Testis (tissue), 2 donors: ENCODE measurements at regions not wholly inside any gene's neighbourhood (a gene's known extent, or its start where the extent isn't known, plus 50 kb on each side); places are given as distances from the start of the nearest gene placed in this dataset.

ENCODE experiments used
- POLR2A ChIP-seq: fragments of 450-650 bp; IDR thresholded peaks from one replicate; pipeline ENCODE4 v1.6.1; 2017; ENCODE audit warnings: antibody characterized with exemption, mild to moderate bottlenecking, moderate library complexity
- TF ChIP-seq, protein P1 (sequence below), 3 experiments: fragments of 450-650 bp in 2 of 3; fragments of 200-600 bp in 1 of 3; sonication (generic) in 1 of 3; IDR thresholded peaks; one replicate each; pipeline ENCODE4 v1.5.1; 2016 to 2019; ENCODE audit warnings: antibody characterized with exemption in 3 of 3, mild to moderate bottlenecking in 2 of 3, moderate library complexity in 1 of 3

- no peak for TF ChIP-seq POLR2A
- TF ChIP-seq, protein P1, sequence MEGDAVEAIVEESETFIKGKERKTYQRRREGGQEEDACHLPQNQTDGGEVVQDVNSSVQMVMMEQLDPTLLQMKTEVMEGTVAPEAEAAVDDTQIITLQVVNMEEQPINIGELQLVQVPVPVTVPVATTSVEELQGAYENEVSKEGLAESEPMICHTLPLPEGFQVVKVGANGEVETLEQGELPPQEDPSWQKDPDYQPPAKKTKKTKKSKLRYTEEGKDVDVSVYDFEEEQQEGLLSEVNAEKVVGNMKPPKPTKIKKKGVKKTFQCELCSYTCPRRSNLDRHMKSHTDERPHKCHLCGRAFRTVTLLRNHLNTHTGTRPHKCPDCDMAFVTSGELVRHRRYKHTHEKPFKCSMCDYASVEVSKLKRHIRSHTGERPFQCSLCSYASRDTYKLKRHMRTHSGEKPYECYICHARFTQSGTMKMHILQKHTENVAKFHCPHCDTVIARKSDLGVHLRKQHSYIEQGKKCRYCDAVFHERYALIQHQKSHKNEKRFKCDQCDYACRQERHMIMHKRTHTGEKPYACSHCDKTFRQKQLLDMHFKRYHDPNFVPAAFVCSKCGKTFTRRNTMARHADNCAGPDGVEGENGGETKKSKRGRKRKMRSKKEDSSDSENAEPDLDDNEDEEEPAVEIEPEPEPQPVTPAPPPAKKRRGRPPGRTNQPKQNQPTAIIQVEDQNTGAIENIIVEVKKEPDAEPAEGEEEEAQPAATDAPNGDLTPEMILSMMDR (IDR thresholded peaks at IDR 0.05): no peak
These were observed 90.4 kb upstream of the MTNR1B start for GRCh38 chr11:92879086-92879485.
